Vagina (tissue), 2 donors: ENCODE measurements at regions not wholly inside any gene's neighbourhood (a gene's known extent, or its start where the extent isn't known, plus 50 kb on each side); places are given as distances from the start of the nearest gene placed in this dataset.

Experiments
- DNase-seq, 2 donors: peaks; one replicate each; pipeline ENCODE4 v3.0.0-alpha.2; 2017; ENCODE audit errors: extremely low spot score in 2 of 2
- H3K27ac ChIP-seq: fragments of 200-600 bp; sonication (generic); one replicate; pipeline ENCODE4 v1.5.1; 2019
- H3K27me3 ChIP-seq: fragments of 200-600 bp; sonication (generic); one replicate; pipeline ENCODE4 v1.5.1; 2019
- H3K36me3 ChIP-seq, 2 donors: fragments of 200-600 bp; sonication (generic); one replicate each; pipeline ENCODE4 v1.5.1; 2017 to 2019
- H3K4me1 ChIP-seq: fragments of 200-600 bp; sonication (generic); one replicate; pipeline ENCODE4 v1.5.1; 2019
- H3K4me3 ChIP-seq, 2 donors: fragments of 200-600 bp; sonication (generic); 1 replicate in 1 of 2; 2 replicates in 1 of 2; pipeline ENCODE4 v1.5.1; 2016 to 2019
- H3K9me3 ChIP-seq: fragments of 200-600 bp; sonication (generic); one replicate; pipeline ENCODE4 v1.5.1; 2019
- POLR2A ChIP-seq, 2 donors: fragments of 450-650 bp; IDR thresholded peaks; one replicate each; pipeline ENCODE4 v1.6.1; 2017; ENCODE audit warnings: antibody characterized with exemption in 2 of 2, mild to moderate bottlenecking in 2 of 2, moderate library complexity in 2 of 2
- POLR2AphosphoS5 ChIP-seq, 2 donors: sonication (generic); formaldehyde crosslinking; IDR thresholded peaks; one replicate each; pipeline ENCODE4 v1.9.0; 2017; ENCODE audit warnings: antibody characterized with exemption in 2 of 2, mild to moderate bottlenecking in 2 of 2, low read depth in 1 of 2; ENCODE audit not compliant: insufficient read depth in 1 of 2
- intact Hi-C: fragments of 100-400 bp; cut with DNase I; formaldehyde crosslinking; loops from one replicate; pipeline ENCODE4 v1.15.1; 2023
- TF ChIP-seq, protein P1 (sequence below), 3 experiments: fragments of 450-650 bp in 2 of 3; fragments of 200-600 bp in 1 of 3; sonication (generic) in 1 of 3; IDR thresholded peaks; one replicate each; pipeline ENCODE4 v1.5.1; 2017 to 2019; ENCODE audit warnings: antibody characterized with exemption in 3 of 3, mild to moderate bottlenecking in 2 of 3, moderate library complexity in 2 of 3

DNA sequence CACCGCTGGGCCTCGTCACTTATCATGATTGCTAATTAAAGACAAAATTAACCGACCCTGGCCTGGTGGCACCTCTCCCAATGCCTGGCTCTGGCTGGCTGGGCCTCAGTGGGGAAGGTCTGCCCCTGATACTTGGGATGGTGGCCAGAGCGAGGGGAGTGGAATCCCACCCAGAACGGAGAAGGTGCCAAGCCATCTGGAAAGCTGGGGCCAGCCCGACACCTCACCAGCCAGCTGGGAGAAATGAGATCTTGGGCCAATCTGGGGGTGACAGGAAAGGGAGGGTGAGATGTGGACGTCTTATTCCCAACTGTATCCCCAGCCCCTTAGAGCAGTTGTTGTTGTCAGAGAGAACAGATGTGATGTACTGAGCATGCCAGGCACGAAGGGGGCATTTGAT is 215.0 kb upstream of the PWP1 start:
- H3K4me3 ChIP-seq: no peak overlapping the region
- H3K27ac ChIP-seq: no peak overlapping the region
- H3K36me3 ChIP-seq: no peaks in the 10 kb centered on the region
- no peaks in the 10 kb centered on the region for H3K9me3 ChIP-seq
- TF ChIP-seq, protein P1, sequence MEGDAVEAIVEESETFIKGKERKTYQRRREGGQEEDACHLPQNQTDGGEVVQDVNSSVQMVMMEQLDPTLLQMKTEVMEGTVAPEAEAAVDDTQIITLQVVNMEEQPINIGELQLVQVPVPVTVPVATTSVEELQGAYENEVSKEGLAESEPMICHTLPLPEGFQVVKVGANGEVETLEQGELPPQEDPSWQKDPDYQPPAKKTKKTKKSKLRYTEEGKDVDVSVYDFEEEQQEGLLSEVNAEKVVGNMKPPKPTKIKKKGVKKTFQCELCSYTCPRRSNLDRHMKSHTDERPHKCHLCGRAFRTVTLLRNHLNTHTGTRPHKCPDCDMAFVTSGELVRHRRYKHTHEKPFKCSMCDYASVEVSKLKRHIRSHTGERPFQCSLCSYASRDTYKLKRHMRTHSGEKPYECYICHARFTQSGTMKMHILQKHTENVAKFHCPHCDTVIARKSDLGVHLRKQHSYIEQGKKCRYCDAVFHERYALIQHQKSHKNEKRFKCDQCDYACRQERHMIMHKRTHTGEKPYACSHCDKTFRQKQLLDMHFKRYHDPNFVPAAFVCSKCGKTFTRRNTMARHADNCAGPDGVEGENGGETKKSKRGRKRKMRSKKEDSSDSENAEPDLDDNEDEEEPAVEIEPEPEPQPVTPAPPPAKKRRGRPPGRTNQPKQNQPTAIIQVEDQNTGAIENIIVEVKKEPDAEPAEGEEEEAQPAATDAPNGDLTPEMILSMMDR (IDR thresholded peaks at IDR 0.05): no peak
- TF ChIP-seq POLR2AphosphoS5 (IDR thresholded peaks at IDR 0.05; ENCODE audit: insufficient read depth in 1 of 2, low read depth in 1 of 2): no peak
- TF ChIP-seq POLR2A (IDR thresholded peaks at IDR 0.05): no peak
- DNase-seq: no peak
- no peaks in the 10 kb centered on the region for H3K27me3 ChIP-seq
- H3K4me1 ChIP-seq: no peaks in the 10 kb centered on the region
- intact Hi-C loops: no loop called here

GRCh38 chr12:107472308-107472707 is 213.3 kb upstream of the PWP1 start:
- Histone ChIP-seq H3K27ac (no peak overlapping the region), H3K36me3 (no peaks in the 10 kb centered on the region), H3K27me3 (no peaks in the 10 kb centered on the region), H3K4me1 (no peaks in the 10 kb centered on the region), H3K9me3 (no peaks in the 10 kb centered on the region), H3K4me3 (no peak overlapping the region)
- intact Hi-C loops: no loop called here
- no peak for DNase-seq
- TF ChIP-seq POLR2AphosphoS5 (IDR thresholded peaks at IDR 0.05; ENCODE audit: insufficient read depth in 1 of 2, low read depth in 1 of 2) (no peak), POLR2A (IDR thresholded peaks at IDR 0.05) (no peak)
- TF ChIP-seq, protein P1 (IDR thresholded peaks at IDR 0.05): no peak

- H3K36me3 ChIP-seq: no peaks in the 10 kb centered on the region
- no peak overlapping the region for H3K4me3 ChIP-seq
- intact Hi-C loops: no loop called here
- H3K9me3 ChIP-seq: no peaks in the 10 kb centered on the region
- TF ChIP-seq POLR2AphosphoS5 (IDR thresholded peaks at IDR 0.05; ENCODE audit: insufficient read depth in 1 of 2, low read depth in 1 of 2) (no peak), POLR2A (IDR thresholded peaks at IDR 0.05) (no peak)
- TF ChIP-seq, protein P1 (IDR thresholded peaks at IDR 0.05): no peak
- H3K27me3 ChIP-seq: no peaks in the 10 kb centered on the region
- H3K27ac ChIP-seq: no peak overlapping the region
- no peaks in the 10 kb centered on the region for H3K4me1 ChIP-seq
- no peak for DNase-seq
Measured at GRCh38 chr12:107474099-107474498, 211.5 kb upstream of the PWP1 start.

GRCh38 chr12:107474639-107475539 is 210.7 kb upstream of the PWP1 start:
- intact Hi-C loops: no loop called here
- Histone ChIP-seq H3K4me3 (no peak overlapping the region), H3K36me3 (no peaks in the 10 kb centered on the region), H3K27ac (no peak overlapping the region), H3K9me3 (no peaks in the 10 kb centered on the region), H3K4me1 (no peaks in the 10 kb centered on the region), H3K27me3 (no peaks in the 10 kb centered on the region)
- TF ChIP-seq POLR2AphosphoS5 (IDR thresholded peaks at IDR 0.05; ENCODE audit: insufficient read depth in 1 of 2, low read depth in 1 of 2): no peak
- TF ChIP-seq, protein P1 (IDR thresholded peaks at IDR 0.05): no peak
- no peak for TF ChIP-seq POLR2A (IDR thresholded peaks at IDR 0.05)
- DNase-seq: no peak

DNA sequence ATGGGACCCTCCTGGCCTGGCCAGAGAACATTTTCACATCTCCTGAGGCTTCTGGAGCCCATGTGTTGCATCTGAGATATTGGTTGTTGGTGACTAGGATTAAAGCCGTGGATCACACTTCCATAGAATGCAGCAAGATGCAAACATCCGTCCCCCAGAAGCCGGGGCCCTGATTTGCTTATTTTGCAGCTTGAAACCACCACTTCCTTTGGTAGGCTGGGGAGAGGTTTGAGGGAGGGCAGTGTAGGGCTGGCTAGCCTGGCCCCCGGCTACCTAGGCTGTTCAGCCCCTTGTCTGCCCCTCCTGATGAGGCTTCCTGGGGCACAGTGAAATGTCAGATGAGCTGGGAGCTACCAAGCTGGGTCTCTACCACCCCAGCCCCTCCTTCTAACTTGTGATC is 209.7 kb upstream of the PWP1 start:
- Histone ChIP-seq H3K9me3 (no peaks in the 10 kb centered on the region), H3K27me3 (no peaks in the 10 kb centered on the region), H3K4me1 (no peaks in the 10 kb centered on the region), H3K36me3 (no peaks in the 10 kb centered on the region), H3K27ac (no peak overlapping the region), H3K4me3 (no peak overlapping the region)
- intact Hi-C loops: no loop called here
- no peak for DNase-seq
- TF ChIP-seq, protein P1 (IDR thresholded peaks at IDR 0.05): no peak
- TF ChIP-seq POLR2A (IDR thresholded peaks at IDR 0.05) (no peak), POLR2AphosphoS5 (IDR thresholded peaks at IDR 0.05; ENCODE audit: insufficient read depth in 1 of 2, low read depth in 1 of 2) (no peak)
